ENCODE measurements at regions not wholly inside any gene's neighbourhood (a gene's known extent, or its start where the extent isn't known, plus 50 kb on each side); places are given as distances from the start of the nearest gene placed in this dataset.

DNA sequence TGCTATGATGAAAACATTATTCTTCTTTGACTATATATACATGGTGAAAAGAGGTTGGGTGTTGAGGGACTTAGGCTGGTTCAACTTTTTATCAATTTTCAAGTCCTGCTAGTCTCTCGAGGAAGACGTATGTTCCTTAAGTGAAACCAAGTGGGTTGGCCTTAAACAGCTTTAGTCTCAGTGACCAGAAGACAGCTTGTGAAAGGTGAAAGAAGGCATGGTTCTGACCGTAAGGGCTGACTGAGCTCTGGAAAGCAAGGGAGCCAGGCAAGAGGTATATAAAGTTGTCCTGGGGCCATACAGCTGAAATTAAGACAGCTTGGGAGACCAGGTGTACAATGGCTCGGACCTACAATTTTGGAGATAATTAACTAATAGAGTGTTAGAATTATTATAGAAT, 128.9 kb upstream of the TP63 start:
- no peak for DNase-seq

- DNase-seq: no peak
Measured at GRCh38 chr3:189502676-189503257, 128.4 kb upstream of the TP63 start.

GRCh38 chr3:189507856-189508255, 123.3 kb upstream of the TP63 start:
- DNase-seq: no peak

DNA sequence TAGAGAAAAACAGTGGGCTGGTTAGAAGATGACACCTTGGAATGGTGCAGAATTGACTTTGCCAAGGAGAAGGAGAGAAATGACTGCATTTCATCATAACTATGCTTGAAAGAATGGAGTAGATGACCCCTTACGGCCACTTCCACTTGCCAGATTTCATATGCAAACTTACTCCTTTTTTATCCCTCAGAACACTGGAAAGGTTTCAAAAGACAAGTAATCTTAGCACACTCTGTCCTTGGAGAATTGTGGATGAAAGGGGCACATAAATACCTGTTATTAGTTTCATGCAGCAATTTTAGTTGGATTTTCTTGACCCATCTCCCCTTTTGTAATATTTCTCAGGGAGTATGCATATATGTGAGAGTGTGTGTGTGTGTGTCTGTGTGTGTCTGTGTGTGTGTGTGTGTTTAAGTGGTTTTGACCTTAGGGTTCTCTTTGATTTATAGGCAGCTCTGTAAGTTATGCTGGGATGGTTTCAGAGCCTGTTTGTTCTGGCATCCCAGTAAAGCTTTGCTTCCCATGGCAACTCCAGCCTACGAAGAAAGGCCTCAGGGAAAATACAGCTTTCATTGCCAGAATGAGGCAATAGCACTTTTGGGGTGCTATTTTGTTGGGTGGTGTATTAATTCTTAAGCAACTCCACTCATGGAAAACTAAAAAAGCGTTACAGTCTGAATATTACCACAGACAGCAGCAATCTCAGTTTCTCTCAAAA, 122.2 kb upstream of the TP63 start:
- no peak for DNase-seq

GRCh38 chr3:189512039-189512438, 119.2 kb upstream of the TP63 start:
- DNase-seq: no peak

- no peak for DNase-seq
Measured at GRCh38 chr3:189512821-189513220, 118.4 kb upstream of the TP63 start.

DNA sequence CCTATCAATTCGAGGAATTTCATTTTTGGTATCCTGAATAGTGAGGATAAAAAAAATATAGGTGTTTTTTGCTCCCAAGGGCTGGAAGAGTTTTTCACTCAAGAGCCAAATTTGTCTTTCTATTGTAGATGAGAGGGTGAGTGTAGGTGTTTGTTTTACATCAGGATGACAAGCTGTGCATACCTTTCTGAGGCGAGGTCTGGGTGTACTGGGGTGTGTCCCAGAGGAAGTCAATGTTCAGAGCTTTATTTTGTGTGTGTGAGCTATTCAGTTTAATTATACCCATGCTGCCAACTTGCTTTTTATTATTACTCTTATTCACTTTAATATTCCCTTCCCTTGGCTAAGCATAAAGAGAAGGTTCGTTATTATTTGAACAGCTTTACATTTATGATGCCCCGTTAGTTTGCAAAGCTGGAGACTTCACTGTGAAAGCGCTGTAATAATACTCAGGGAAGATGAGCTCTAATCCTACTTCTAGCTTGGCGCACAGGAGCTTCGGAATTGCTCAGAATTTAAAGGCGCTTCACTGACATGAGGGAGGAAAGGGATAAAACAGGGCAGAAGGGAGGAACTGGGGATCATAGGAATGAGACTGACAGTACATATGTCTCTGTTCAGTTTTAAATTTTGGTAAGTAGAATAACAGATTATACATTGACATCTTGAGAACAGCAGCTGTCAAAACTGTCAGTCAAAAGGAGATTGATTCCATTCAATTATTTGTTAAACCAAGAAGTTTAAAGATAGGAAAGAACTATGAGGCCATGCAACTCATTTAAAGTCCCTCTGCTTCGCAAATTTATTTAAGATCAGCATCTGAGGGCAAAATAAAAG, 117.7 kb upstream of the TP63 start:
- DNase-seq: no peak

- no peak for DNase-seq
Measured at GRCh38 chr3:189516039-189516438, 115.2 kb upstream of the TP63 start.

DNA sequence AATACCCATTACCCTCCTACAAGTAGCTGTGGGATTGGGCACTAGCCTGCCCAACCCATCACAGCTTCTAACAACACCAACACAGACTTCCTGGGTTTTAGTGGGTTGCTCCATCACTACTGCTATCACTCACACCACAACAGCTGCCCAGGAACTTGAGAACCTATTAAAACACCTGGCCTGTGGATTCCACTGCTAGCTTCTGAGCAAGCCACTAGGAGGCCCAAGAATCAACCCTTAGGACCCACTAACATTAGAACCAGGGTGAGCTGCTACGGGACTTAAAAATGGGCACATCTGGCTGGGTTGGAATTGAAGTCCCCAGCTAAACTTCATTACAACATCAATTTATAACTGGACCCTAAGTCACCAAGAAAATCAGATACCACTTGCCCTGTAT, 113.2 kb upstream of the TP63 start:
- DNase-seq: no peak

DNA sequence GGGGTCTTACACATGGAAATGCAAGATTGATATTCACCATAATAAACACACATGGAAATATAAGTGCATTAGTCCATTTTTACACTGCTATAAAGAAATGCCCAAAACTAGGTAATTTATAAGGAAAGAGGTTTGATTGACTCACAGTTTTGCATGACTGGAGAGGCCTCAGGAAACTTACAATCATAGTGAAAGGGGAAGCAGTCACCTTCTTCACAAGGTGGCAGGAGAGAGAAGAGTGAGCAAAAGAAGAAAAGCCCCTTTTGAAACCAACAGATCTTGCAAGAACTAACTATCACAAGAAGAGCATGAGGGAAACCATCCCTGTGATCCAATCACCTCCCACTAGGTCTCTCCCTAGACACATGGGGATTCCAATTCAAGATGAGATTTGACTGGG, 111.7 kb upstream of the TP63 start:
- DNase-seq: no peak

DNA sequence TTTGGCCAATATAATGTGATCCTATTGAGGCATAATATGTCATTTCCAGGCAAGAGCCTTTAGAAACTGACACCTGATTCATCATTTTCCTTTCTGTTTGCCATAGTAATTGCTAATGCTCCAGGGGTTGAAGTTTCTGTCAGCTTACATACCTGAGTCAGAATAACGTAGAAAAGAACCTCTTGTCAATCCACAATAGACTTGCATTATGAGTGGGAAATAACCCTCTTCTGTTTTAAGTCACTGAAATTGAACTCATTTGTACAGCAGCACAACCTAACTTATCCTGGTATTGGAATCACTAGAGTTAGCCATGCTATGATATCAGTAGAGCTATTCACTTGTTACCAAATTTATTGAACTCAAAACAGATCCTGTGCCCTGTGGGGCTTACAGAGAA, 101.7 kb upstream of the TP63 start:
- no peak for DNase-seq

DNA sequence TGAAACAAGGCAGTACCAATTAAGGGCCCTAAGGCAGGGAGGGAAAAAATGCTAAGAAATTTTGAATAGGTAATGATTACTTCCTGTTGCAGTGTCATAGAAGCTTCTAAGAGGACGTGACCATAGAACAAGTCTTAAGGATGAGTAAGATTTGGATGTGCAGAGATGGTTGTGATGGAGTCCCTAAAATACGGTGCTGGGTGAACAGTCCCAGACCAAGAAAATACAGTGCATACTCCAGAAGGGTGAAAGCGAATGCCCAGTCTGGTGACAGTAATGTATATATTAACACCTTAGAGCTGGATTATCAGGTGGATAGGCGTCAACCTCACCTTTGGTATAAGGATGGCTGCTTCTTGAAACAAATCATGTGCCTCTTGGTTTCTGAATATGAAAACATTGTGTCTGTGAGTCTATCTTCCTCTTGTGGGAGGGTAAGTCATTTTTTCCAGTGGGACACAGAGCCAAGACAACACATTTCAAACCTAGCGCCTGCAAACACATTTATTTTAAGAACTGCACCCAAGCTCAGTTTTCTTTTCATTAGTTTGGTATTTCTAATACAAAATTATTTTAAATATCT, 101.2 kb upstream of the TP63 start:
- DNase-seq: no peak

GRCh38 chr3:189530822-189531221, 100.4 kb upstream of the TP63 start:
- peak; percentile 19 for DNase-seq

- no peak for DNase-seq
Measured at GRCh38 chr3:189531271-189531670, 99.9 kb upstream of the TP63 start.

GRCh38 chr3:189534531-189534930, 96.7 kb upstream of the TP63 start:
- no peak for DNase-seq

GRCh38 chr3:189537135-189537534, 94.1 kb upstream of the TP63 start:
- no peak for DNase-seq

GRCh38 chr3:189547448-189547847, 83.7 kb upstream of the TP63 start:
- no peak for DNase-seq

DNA sequence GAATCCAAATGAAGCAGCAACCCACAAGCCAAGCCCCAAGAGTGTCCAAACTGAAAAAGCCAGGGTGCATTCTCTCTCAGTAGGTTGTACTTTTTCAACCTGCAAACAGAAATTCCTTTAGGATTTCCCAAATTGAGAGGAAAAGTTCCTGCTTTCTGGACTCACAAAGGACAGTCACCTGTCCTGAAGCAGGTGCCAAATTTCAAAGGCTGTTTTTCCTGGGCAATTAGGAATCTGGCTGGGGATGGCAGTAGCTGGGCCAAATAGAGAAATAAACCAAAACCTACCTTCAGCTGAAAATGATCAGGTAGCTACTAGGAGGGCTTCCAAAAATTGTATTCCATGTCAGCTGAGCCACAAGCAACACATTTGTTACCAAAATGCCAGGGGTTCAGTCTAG, 83.1 kb upstream of the TP63 start:
- DNase-seq: no peak

DNA sequence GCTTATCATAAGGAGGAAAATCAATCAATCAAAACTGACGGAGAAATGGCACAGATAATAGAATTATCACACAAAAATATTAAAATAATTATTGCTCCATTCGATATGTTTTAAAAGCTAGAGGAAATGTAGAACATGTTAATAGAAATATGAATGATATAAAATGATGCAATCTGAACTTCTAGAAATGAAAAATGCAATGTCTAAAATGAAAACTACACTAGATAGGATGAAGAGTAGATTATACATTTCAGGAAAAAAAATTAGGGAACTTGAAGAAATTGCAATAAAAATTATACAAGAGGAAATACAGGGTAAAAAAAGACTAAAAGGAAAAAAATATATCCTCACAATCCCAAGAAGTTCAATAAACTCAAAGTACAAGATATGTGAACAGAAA, 80.2 kb upstream of the TP63 start:
- no peak for DNase-seq

DNA sequence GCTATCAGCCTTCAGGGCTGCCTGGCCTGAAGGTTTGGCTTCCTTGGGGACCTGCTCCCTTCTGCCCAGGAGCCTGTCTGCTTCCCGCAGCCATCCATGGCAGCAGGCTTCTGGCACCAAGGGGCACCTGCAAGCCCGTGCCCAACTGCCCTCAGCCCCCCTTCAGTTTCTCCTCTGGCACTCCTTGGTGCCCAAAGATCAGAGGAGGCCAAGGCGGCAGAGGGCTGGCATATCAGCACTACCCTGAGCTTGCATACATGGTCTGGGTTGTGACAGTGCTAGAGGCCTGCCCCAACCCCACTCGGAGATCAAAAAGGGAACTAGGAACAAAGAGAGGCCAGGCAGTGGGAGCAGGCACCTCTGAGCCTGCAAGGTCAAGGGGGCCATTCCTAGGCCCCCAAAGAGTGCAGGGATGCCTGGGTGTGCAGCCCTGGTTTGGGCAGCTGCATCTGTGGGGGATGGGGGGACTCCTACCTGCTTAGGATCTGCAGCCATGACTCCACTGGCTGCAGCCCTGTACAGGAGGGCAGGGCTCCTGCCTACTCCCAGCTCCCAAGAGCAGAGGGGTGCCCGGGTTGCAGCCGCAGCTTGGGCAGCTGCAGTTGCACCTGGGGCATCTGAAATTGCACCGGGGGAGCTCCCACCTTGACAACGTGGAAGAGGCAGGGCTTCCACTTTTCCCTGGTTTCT, 76.2 kb upstream of the TP63 start:
- no peak for DNase-seq

- DNase-seq: no peak
Measured at GRCh38 chr3:189555558-189555881, 75.7 kb upstream of the TP63 start.

DNA sequence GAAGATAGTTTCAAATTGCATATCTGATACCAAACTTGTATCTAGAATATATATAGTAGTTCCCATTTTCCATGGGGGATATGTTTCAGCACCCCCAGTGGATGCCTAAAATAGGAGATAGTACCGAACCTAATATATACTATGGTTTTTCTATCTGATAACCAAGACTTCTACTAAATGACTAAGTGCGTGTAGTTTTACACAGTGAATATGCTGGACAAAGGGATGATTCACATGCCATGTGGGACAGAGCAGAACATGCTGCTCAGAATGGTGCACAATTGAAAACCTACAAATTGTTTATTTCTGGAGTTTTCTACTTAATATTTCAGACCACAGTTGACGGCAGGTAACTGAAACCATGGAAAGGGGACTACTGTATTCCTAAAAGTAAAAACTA, 73.4 kb upstream of the TP63 start:
- DNase-seq: no peak

DNA sequence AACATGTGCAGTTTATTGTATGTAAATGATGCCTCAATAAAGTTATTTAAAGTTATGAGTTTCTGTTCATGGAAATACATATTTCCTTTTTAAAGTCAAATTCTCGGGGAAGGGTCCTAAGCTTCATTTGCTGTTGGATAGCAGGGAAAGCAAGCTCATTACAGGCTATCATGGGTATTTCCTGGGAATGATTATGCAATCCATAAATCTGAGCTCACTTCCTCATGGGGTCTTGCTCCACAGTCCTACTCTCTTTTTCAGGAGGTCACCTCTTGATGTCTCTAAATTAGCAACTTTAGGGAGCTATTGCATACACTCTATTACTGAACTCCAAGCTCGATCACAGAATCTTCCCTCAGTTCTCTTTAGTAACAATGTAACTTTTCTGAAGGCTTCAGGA, 69.9 kb upstream of the TP63 start:
- DNase-seq: no peak
